ENCODE measurements at regions not wholly inside any gene's neighbourhood (a gene's known extent, or its start where the extent isn't known, plus 50 kb on each side); places are given as distances from the start of the nearest gene placed in this dataset.
A peak's percentile ranks its signal among the peaks of the same experiment; 100 is the strongest.
"Not testable (repeated sequence)": the region's sequence is repeated elsewhere in the genome, so short reads cannot be mapped to it uniquely, and the experiment has no call there.

DNA sequence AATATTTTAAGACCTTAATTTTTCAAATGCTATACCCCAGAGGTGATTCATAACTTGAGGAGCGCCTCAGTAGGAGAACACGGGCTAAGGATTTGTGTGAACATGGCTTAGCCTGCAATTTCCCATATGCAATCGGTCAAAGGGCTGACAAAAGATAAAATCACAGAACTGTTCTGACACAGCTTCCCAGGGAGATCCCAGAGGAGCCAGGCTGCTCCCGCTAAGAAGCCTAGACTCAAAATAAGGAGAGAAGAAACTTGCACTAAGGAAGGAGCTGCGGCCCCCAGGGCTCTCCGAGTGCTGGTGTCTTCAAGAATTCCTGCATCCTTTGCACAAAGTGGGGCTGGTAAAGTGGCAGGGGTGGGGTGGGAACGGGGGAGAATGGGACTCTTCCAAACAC, 106.3 kb upstream of the DLG1 start:
- CTCF ChIA-PET, result no interaction called here
- no peaks in the 10 kb centered on the region for H3K27me3 Mint-ChIP-seq (ENCODE audit: insufficient read depth, unreplicated experiment)
- no peaks in the 10 kb centered on the region for H3K36me3 Mint-ChIP-seq (ENCODE audit: insufficient read depth, unreplicated experiment)
- no peaks in the 10 kb centered on the region for H3K36me3 ChIP-seq (ENCODE audit: control insufficient read depth, insufficient read depth, low read length)
- intact Hi-C loops (cut with micrococcal nuclease; ENCODE audit: unreplicated experiment), result no loop called here
- no peak overlapping the region for H3K4me3 ChIP-seq (ENCODE audit: low read depth, low read length)
- no peak overlapping the region for H3K4me3 Mint-ChIP-seq (ENCODE audit: unreplicated experiment)
- no peaks in the 10 kb centered on the region for H3K4me1 Mint-ChIP-seq (ENCODE audit: low read depth, unreplicated experiment)
- POLR2A ChIA-PET, result no interaction called here
- H3K27me3 ChIP-seq (replicated peaks; ENCODE audit: control insufficient read depth, insufficient read depth, low read length), result no peaks in the 10 kb centered on the region
- H3K9me3 ChIP-seq, result no peaks in the 10 kb centered on the region
- no peak for DNase-seq
- TF ChIP-seq, protein P1, sequence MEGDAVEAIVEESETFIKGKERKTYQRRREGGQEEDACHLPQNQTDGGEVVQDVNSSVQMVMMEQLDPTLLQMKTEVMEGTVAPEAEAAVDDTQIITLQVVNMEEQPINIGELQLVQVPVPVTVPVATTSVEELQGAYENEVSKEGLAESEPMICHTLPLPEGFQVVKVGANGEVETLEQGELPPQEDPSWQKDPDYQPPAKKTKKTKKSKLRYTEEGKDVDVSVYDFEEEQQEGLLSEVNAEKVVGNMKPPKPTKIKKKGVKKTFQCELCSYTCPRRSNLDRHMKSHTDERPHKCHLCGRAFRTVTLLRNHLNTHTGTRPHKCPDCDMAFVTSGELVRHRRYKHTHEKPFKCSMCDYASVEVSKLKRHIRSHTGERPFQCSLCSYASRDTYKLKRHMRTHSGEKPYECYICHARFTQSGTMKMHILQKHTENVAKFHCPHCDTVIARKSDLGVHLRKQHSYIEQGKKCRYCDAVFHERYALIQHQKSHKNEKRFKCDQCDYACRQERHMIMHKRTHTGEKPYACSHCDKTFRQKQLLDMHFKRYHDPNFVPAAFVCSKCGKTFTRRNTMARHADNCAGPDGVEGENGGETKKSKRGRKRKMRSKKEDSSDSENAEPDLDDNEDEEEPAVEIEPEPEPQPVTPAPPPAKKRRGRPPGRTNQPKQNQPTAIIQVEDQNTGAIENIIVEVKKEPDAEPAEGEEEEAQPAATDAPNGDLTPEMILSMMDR (IDR thresholded peaks at IDR 0.05; ENCODE audit: insufficient read depth in 1 of 2, low read depth in 1 of 2, low read length in 1 of 2, severe bottlenecking in 1 of 2, unreplicated experiment in 1 of 2), result no peak
- peaks cover 4% of the 10 kb centered on the region for H3K4me1 ChIP-seq
- BruUV-seq (replicated peaks), result no TSS peak
- no peaks in the 10 kb centered on the region for H3K9me3 Mint-ChIP-seq (ENCODE audit: unreplicated experiment)
- H3K27ac Mint-ChIP-seq (ENCODE audit: unreplicated experiment), result no peak overlapping the region

GRCh38 chr3:197404030-197404429, 105.6 kb upstream of the DLG1 start:
- TF ChIP-seq, protein P1 (IDR thresholded peaks at IDR 0.05; ENCODE audit: insufficient read depth in 1 of 2, low read depth in 1 of 2, low read length in 1 of 2, severe bottlenecking in 1 of 2, unreplicated experiment in 1 of 2), result no peak
- CTCF ChIA-PET, result no interaction called here
- Mint-ChIP-seq H3K4me1 (ENCODE audit: low read depth, unreplicated experiment) (no peaks in the 10 kb centered on the region), H3K36me3 (ENCODE audit: insufficient read depth, unreplicated experiment) (no peaks in the 10 kb centered on the region), H3K9me3 (ENCODE audit: unreplicated experiment) (no peaks in the 10 kb centered on the region), H3K4me3 (ENCODE audit: unreplicated experiment) (no peak overlapping the region), H3K27me3 (ENCODE audit: insufficient read depth, unreplicated experiment) (no peaks in the 10 kb centered on the region), H3K27ac (ENCODE audit: unreplicated experiment) (no peak overlapping the region)
- intact Hi-C loops (cut with micrococcal nuclease; ENCODE audit: unreplicated experiment), result no loop called here
- POLR2A ChIA-PET, result no interaction called here
- Histone ChIP-seq H3K27me3 (replicated peaks; ENCODE audit: control insufficient read depth, insufficient read depth, low read length) (no peaks in the 10 kb centered on the region), H3K36me3 (ENCODE audit: control insufficient read depth, insufficient read depth, low read length) (no peaks in the 10 kb centered on the region), H3K4me1 (peaks cover 9% of the 10 kb centered on the region), H3K4me3 (ENCODE audit: low read depth, low read length) (no peak overlapping the region), H3K9me3 (no peaks in the 10 kb centered on the region)
- no peak for DNase-seq
- no TSS peak for BruUV-seq (replicated peaks)

DNA sequence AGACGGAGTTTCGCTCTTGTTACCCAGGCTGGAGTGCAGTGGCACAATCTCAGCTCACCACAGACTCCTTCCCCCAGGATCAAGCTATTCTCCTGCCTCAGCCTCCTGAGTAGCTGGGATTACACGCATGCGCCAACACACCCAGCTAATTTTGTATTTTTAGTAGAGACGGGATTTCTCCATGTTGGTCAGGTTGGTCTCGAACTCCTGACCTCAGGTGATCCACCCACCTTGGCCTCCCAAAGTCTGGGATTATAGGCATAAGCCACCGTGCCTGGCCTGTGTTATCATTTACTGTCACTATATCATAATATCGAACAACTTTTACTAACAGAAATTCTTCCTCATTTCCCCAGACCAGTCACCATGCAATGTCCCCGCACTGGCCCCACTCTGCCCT, 104.0 kb upstream of the DLG1 start:
- intact Hi-C loops (cut with micrococcal nuclease; ENCODE audit: unreplicated experiment); H3K9me3 ChIP-seq; H3K27me3 ChIP-seq (replicated peaks; ENCODE audit: control insufficient read depth, insufficient read depth, low read length); H3K4me3 Mint-ChIP-seq (ENCODE audit: unreplicated experiment); H3K36me3 ChIP-seq (ENCODE audit: control insufficient read depth, insufficient read depth, low read length); CTCF ChIA-PET; H3K27ac Mint-ChIP-seq (ENCODE audit: unreplicated experiment); H3K36me3 Mint-ChIP-seq (ENCODE audit: insufficient read depth, unreplicated experiment); H3K27me3 Mint-ChIP-seq (ENCODE audit: insufficient read depth, unreplicated experiment); H3K4me1 ChIP-seq; DNase-seq; H3K4me3 ChIP-seq (ENCODE audit: low read depth, low read length); BruUV-seq (replicated peaks); H3K4me1 Mint-ChIP-seq (ENCODE audit: low read depth, unreplicated experiment); H3K9me3 Mint-ChIP-seq (ENCODE audit: unreplicated experiment): not testable (repeated sequence)
- POLR2A ChIA-PET, result interaction anchor here (0.6 kb wide), 1 partner anchor 14 kb away, joined by 19 read pairs; no protein-coding TSS in a partner anchor

GRCh38 chr3:197399486-197399885, 101.1 kb upstream of the DLG1 start:
- Mint-ChIP-seq H3K4me1 (ENCODE audit: low read depth, unreplicated experiment) (no peaks in the 10 kb centered on the region), H3K9me3 (ENCODE audit: unreplicated experiment) (no peaks in the 10 kb centered on the region), H3K4me3 (ENCODE audit: unreplicated experiment) (no peak overlapping the region), H3K27me3 (ENCODE audit: insufficient read depth, unreplicated experiment) (no peaks in the 10 kb centered on the region), H3K27ac (ENCODE audit: unreplicated experiment) (peak overlapping the region; percentile 33), H3K36me3 (ENCODE audit: insufficient read depth, unreplicated experiment) (no peaks in the 10 kb centered on the region)
- no peak for DNase-seq
- Histone ChIP-seq H3K36me3 (ENCODE audit: control insufficient read depth, insufficient read depth, low read length) (no peaks in the 10 kb centered on the region), H3K27me3 (replicated peaks; ENCODE audit: control insufficient read depth, insufficient read depth, low read length) (no peaks in the 10 kb centered on the region), H3K4me3 (ENCODE audit: low read depth, low read length) (no peak overlapping the region), H3K9me3 (no peaks in the 10 kb centered on the region), H3K4me1 (peaks cover 9% of the 10 kb centered on the region)
- intact Hi-C loops (cut with micrococcal nuclease; ENCODE audit: unreplicated experiment), result no loop called here
- POLR2A ChIA-PET, result no interaction called here
- no TSS peak for BruUV-seq (replicated peaks)
- TF ChIP-seq, protein P1 (IDR thresholded peaks at IDR 0.05; ENCODE audit: insufficient read depth in 1 of 2, low read depth in 1 of 2, low read length in 1 of 2, severe bottlenecking in 1 of 2, unreplicated experiment in 1 of 2), result no peak
- CTCF ChIA-PET, result interaction anchor here (0.7 kb wide), 2 partner anchors 36 to 90 kb away, joined by 3 to 6 read pairs; no protein-coding TSS in a partner anchor

Measured in Caco-2 (cell line).